Uterus (tissue), 3 donors: ENCODE measurements at regions not wholly inside any gene's neighbourhood (a gene's known extent, or its start where the extent isn't known, plus 50 kb on each side); places are given as distances from the start of the nearest gene placed in this dataset.

ENCODE experiments used
- DNase-seq, 2 donors: peaks; one replicate each; pipeline ENCODE4 v3.0.0-alpha.2; 2019 to 2020
- H3K27ac ChIP-seq, 2 donors: fragments of 200-600 bp; sonication (generic); 1 replicate in 1 of 2; 2 replicates in 1 of 2; pipeline ENCODE4 v1.5.1; 2016 to 2018
- H3K27me3 ChIP-seq, 2 donors: fragments of 200-600 bp; sonication (generic); one replicate each; pipeline ENCODE4 v1.5.1; 2018 to 2019; ENCODE audit warnings: control low read depth in 1 of 2
- H3K36me3 ChIP-seq, 2 donors: fragments of 200-600 bp; sonication (generic); one replicate each; pipeline ENCODE4 v1.5.1; 2019; ENCODE audit warnings: control low read depth in 1 of 2
- H3K4me1 ChIP-seq, 2 donors: fragments of 200-600 bp; sonication (generic); one replicate each; pipeline ENCODE4 v1.5.1; 2018 to 2019; ENCODE audit warnings: control low read depth in 1 of 2
- H3K4me3 ChIP-seq, 2 donors: fragments of 200-600 bp; sonication (generic); 1 replicate in 1 of 2; 2 replicates in 1 of 2; pipeline ENCODE4 v1.5.1; 2018 to 2019; ENCODE audit warnings: mild to moderate bottlenecking in 1 of 2
- H3K9me3 ChIP-seq, 2 donors: fragments of 200-600 bp; sonication (generic); one replicate each; pipeline ENCODE4 v1.5.1; 2019; ENCODE audit warnings: control low read depth in 1 of 2
- CTCF ChIP-seq, 4 experiments: fragments of 200-600 bp in 2 of 4; fragments of 450-650 bp in 2 of 4; sonication (generic) in 2 of 4; IDR thresholded peaks; one replicate each; pipeline ENCODE4 v1.5.1; 2016 to 2019; ENCODE audit warnings: antibody characterized with exemption in 4 of 4, mild to moderate bottlenecking in 2 of 4, moderate library complexity in 1 of 4
- POLR2A ChIP-seq, 2 donors: fragments of 450-650 bp; IDR thresholded peaks; one replicate each; pipeline ENCODE4 v1.6.1; 2016; ENCODE audit warnings: antibody characterized with exemption in 2 of 2, mild to moderate bottlenecking in 1 of 2, moderate library complexity in 1 of 2
- intact Hi-C: fragments of 100-400 bp; cut with DNase I; formaldehyde crosslinking; loops from one replicate; pipeline ENCODE4 v1.15.1; 2023; ENCODE audit warnings: low total_unique reads
- donor health status: DM: yes; HTN: yes; CAD: no.

- Histone ChIP-seq H3K4me3 (no peak overlapping the region), H3K4me1 (no peaks in the 10 kb centered on the region), H3K27ac (no peak overlapping the region), H3K36me3 (no peaks in the 10 kb centered on the region), H3K27me3 (no peaks in the 10 kb centered on the region), H3K9me3 (no peaks in the 10 kb centered on the region)
- TF ChIP-seq CTCF (IDR thresholded peaks at IDR 0.05), result no peak
- no peak for TF ChIP-seq POLR2A (IDR thresholded peaks at IDR 0.05)
- intact Hi-C loops, result no loop called here
- no peak for DNase-seq
Observed at GRCh38 chr3:59308001-59308400, 258.2 kb upstream of the CFAP20DC start.

GRCh38 chr3:59306436-59306835 lies 256.6 kb upstream of the CFAP20DC start:
- Histone ChIP-seq H3K36me3 (no peaks in the 10 kb centered on the region), H3K27ac (no peak overlapping the region), H3K9me3 (no peaks in the 10 kb centered on the region), H3K4me3 (no peak overlapping the region), H3K4me1 (no peaks in the 10 kb centered on the region), H3K27me3 (no peaks in the 10 kb centered on the region)
- no peak for DNase-seq
- intact Hi-C loops, result no loop called here
- TF ChIP-seq POLR2A (IDR thresholded peaks at IDR 0.05), result no peak
- TF ChIP-seq CTCF (IDR thresholded peaks at IDR 0.05), result no peak

- Histone ChIP-seq H3K27me3 (no peaks in the 10 kb centered on the region), H3K36me3 (no peaks in the 10 kb centered on the region), H3K27ac (no peak overlapping the region), H3K4me3 (no peak overlapping the region), H3K9me3 (no peaks in the 10 kb centered on the region), H3K4me1 (no peaks in the 10 kb centered on the region)
- intact Hi-C loops, result no loop called here
- TF ChIP-seq POLR2A (IDR thresholded peaks at IDR 0.05) (no peak), CTCF (IDR thresholded peaks at IDR 0.05) (no peak)
- DNase-seq, result no peak
Observed at GRCh38 chr3:59304296-59304695, 254.5 kb upstream of the CFAP20DC start.

GRCh38 chr3:59303452-59303851 lies 253.6 kb upstream of the CFAP20DC start:
- intact Hi-C loops, result no loop called here

GRCh38 chr3:59302442-59302841 lies 252.6 kb upstream of the CFAP20DC start:
- no peak for DNase-seq
- intact Hi-C loops, result no loop called here
- TF ChIP-seq CTCF (IDR thresholded peaks at IDR 0.05) (no peak), POLR2A (IDR thresholded peaks at IDR 0.05) (no peak)
- Histone ChIP-seq H3K4me1 (no peaks in the 10 kb centered on the region), H3K4me3 (no peak overlapping the region), H3K27me3 (no peaks in the 10 kb centered on the region), H3K27ac (no peak overlapping the region), H3K9me3 (no peaks in the 10 kb centered on the region), H3K36me3 (no peaks in the 10 kb centered on the region)

More at GRCh38 chr3:59303452-59303851, 253.6 kb upstream of the CFAP20DC start:
- no peak overlapping the region for H3K4me3 ChIP-seq
- H3K9me3 ChIP-seq, result no peaks in the 10 kb centered on the region
- no peaks in the 10 kb centered on the region for H3K36me3 ChIP-seq
- no peak overlapping the region for H3K27ac ChIP-seq
- no peak for TF ChIP-seq CTCF (IDR thresholded peaks at IDR 0.05)
- TF ChIP-seq POLR2A (IDR thresholded peaks at IDR 0.05), result no peak
- H3K27me3 ChIP-seq, result no peaks in the 10 kb centered on the region
- no peak for DNase-seq
- no peaks in the 10 kb centered on the region for H3K4me1 ChIP-seq
